H7 (cell line): ENCODE measurements at regions not wholly inside any gene's neighbourhood (a gene's known extent, or its start where the extent isn't known, plus 50 kb on each side); places are given as distances from the start of the nearest gene placed in this dataset.
A peak's percentile ranks its signal among the peaks of the same experiment; 100 is the strongest.

Experiments used
- DNase-seq: peaks from one replicate; pipeline ENCODE4 v3.0.0; 2012
- H3K27me3 ChIP-seq: 2 replicates; pipeline ENCODE4 v1.6.0; 2011; ENCODE audit warnings: mild to moderate bottlenecking, low read length; ENCODE audit not compliant: control insufficient read depth, insufficient read depth
- H3K36me3 ChIP-seq: replicated peaks from 2 replicates; pipeline ENCODE4 v1.5.1; 2011; ENCODE audit warnings: low read length; ENCODE audit not compliant: control insufficient read depth, insufficient read depth
- H3K4me3 ChIP-seq: 2 replicates; pipeline ENCODE4 v1.5.1; 2011; ENCODE audit warnings: low read depth, mild to moderate bottlenecking, control low read depth, low read length, moderate library complexity; ENCODE audit not compliant: insufficient read depth

GRCh38 chr4:8769645-8770517 lies 101.8 kb downstream of the HMX1 start:
- Histone ChIP-seq H3K27me3 (no peaks in the 10 kb centered on the region), H3K36me3 (no peaks in the 10 kb centered on the region), H3K4me3 (no peak overlapping the region)
- DNase-seq: peak; percentile 40

- Histone ChIP-seq H3K27me3 (no peaks in the 10 kb centered on the region), H3K4me3 (no peak overlapping the region), H3K36me3 (no peaks in the 10 kb centered on the region)
- no peak for DNase-seq
Measured at GRCh38 chr4:8768357-8768999, 103.2 kb downstream of the HMX1 start.

GRCh38 chr4:8766610-8767009 lies 105.0 kb downstream of the HMX1 start:
- no peak for DNase-seq

GRCh38 chr4:8765631-8766590 lies 105.7 kb downstream of the HMX1 start:
- Histone ChIP-seq H3K4me3 (no peak overlapping the region), H3K36me3 (no peaks in the 10 kb centered on the region), H3K27me3 (no peaks in the 10 kb centered on the region)
- DNase-seq: peak; percentile 48

More at GRCh38 chr4:8766610-8767009, 105.0 kb downstream of the HMX1 start:
- Histone ChIP-seq H3K27me3 (no peaks in the 10 kb centered on the region), H3K4me3 (no peak overlapping the region), H3K36me3 (no peaks in the 10 kb centered on the region)

- peak; percentile 28 for DNase-seq
- no peak overlapping the region for H3K4me3 ChIP-seq
- H3K27me3 ChIP-seq: no peaks in the 10 kb centered on the region
- no peaks in the 10 kb centered on the region for H3K36me3 ChIP-seq
Measured at GRCh38 chr4:8765084-8765483, 106.6 kb downstream of the HMX1 start.

- no peaks in the 10 kb centered on the region for H3K27me3 ChIP-seq
- H3K36me3 ChIP-seq: no peaks in the 10 kb centered on the region
- DNase-seq: peak; percentile 38
- H3K4me3 ChIP-seq: no peak overlapping the region
Measured at GRCh38 chr4:8763966-8764901, 107.4 kb downstream of the HMX1 start.

GRCh38 chr4:8762951-8763735 lies 108.5 kb downstream of the HMX1 start:
- no peak overlapping the region for H3K4me3 ChIP-seq
- H3K36me3 ChIP-seq: no peaks in the 10 kb centered on the region
- no peaks in the 10 kb centered on the region for H3K27me3 ChIP-seq
- no peak for DNase-seq

GRCh38 chr4:8762356-8762755 lies 109.3 kb downstream of the HMX1 start:
- Histone ChIP-seq H3K27me3 (no peaks in the 10 kb centered on the region), H3K4me3 (no peak overlapping the region), H3K36me3 (no peaks in the 10 kb centered on the region)
- no peak for DNase-seq

GRCh38 chr4:8761824-8762205 lies 109.8 kb downstream of the HMX1 start:
- Histone ChIP-seq H3K36me3 (no peaks in the 10 kb centered on the region), H3K27me3 (no peaks in the 10 kb centered on the region), H3K4me3 (no peak overlapping the region)
- DNase-seq: peak; percentile 49

GRCh38 chr4:8761167-8761823 lies 110.3 kb downstream of the HMX1 start:
- peak; percentile 30 for DNase-seq
- H3K27me3 ChIP-seq: no peaks in the 10 kb centered on the region
- H3K36me3 ChIP-seq: no peaks in the 10 kb centered on the region
- H3K4me3 ChIP-seq: no peak overlapping the region

GRCh38 chr4:8760561-8760960 lies 111.1 kb downstream of the HMX1 start:
- DNase-seq: no peak

GRCh38 chr4:8759987-8760386 lies 111.7 kb downstream of the HMX1 start:
- no peak for DNase-seq

More at GRCh38 chr4:8760561-8760960, 111.1 kb downstream of the HMX1 start:
- no peaks in the 10 kb centered on the region for H3K36me3 ChIP-seq
- no peaks in the 10 kb centered on the region for H3K27me3 ChIP-seq
- no peak overlapping the region for H3K4me3 ChIP-seq

GRCh38 chr4:8756816-8757215 lies 114.8 kb downstream of the HMX1 start:
- H3K4me3 ChIP-seq: no peak overlapping the region
- DNase-seq: no peak
- no peaks in the 10 kb centered on the region for H3K36me3 ChIP-seq
- no peaks in the 10 kb centered on the region for H3K27me3 ChIP-seq

More at GRCh38 chr4:8759987-8760386, 111.7 kb downstream of the HMX1 start:
- Histone ChIP-seq H3K27me3 (no peaks in the 10 kb centered on the region), H3K36me3 (no peaks in the 10 kb centered on the region), H3K4me3 (no peak overlapping the region)
